Testis (tissue), 2 donors: ENCODE measurements at regions not wholly inside any gene's neighbourhood (a gene's known extent, or its start where the extent isn't known, plus 50 kb on each side); places are given as distances from the start of the nearest gene placed in this dataset.

Experiments
- DNase-seq: peaks from one replicate; pipeline ENCODE4 v3.0.0-alpha.2; 2019
- H3K27ac ChIP-seq, 2 donors: fragments of 200-600 bp; sonication (generic); one replicate each; pipeline ENCODE4 v1.5.1; 2019
- H3K27me3 ChIP-seq: fragments of 200-600 bp; sonication (generic); one replicate; pipeline ENCODE4 v1.5.1; 2019
- H3K36me3 ChIP-seq: fragments of 200-600 bp; sonication (generic); one replicate; pipeline ENCODE4 v1.5.1; 2017; ENCODE audit warnings: low read depth; ENCODE audit errors: missing control alignments
- H3K4me1 ChIP-seq: fragments of 200-600 bp; sonication (generic); one replicate; pipeline ENCODE4 v1.5.1; 2019
- H3K4me3 ChIP-seq, 2 donors: fragments of 200-600 bp; sonication (generic); one replicate each; pipeline ENCODE4 v1.5.1; 2017 to 2019
- H3K9me3 ChIP-seq: fragments of 200-600 bp; sonication (generic); one replicate; pipeline ENCODE4 v1.5.1; 2017
- CTCF ChIP-seq, 3 experiments: fragments of 450-650 bp in 2 of 3; fragments of 200-600 bp in 1 of 3; sonication (generic) in 1 of 3; IDR thresholded peaks; one replicate each; pipeline ENCODE4 v1.5.1; 2016 to 2019; ENCODE audit warnings: antibody characterized with exemption in 3 of 3, mild to moderate bottlenecking in 2 of 3, moderate library complexity in 1 of 3
- POLR2A ChIP-seq: fragments of 450-650 bp; IDR thresholded peaks from one replicate; pipeline ENCODE4 v1.6.1; 2017; ENCODE audit warnings: antibody characterized with exemption, mild to moderate bottlenecking, moderate library complexity
- WGBS, 2 donors: methylation state at CpG; one replicate each; pipeline ENCODE4 v1.1.5; 2018; 5-methylcytosine and 5-hydroxymethylcytosine counted together
- intact Hi-C: fragments of 100-400 bp; cut with DNase I; formaldehyde crosslinking; loops from one replicate; pipeline ENCODE4 v1.15.1; 2023; ENCODE audit warnings: low total_unique reads

GRCh38 chr6:88490908-88491264 is 324.7 kb upstream of the CNR1 start:
- intact Hi-C loops, result no loop called here
- no peak for TF ChIP-seq CTCF (IDR thresholded peaks at IDR 0.05)
- TF ChIP-seq POLR2A, result no peak
- Histone ChIP-seq H3K27ac (peak overlapping the region in 1 of 2 donors; percentile 2), H3K27me3 (no peaks in the 10 kb centered on the region), H3K36me3 (no peaks in the 10 kb centered on the region), H3K4me3 (no peak overlapping the region), H3K9me3 (no peaks in the 10 kb centered on the region), H3K4me1 (peaks cover 3% of the 10 kb centered on the region)
- peak; percentile 33 for DNase-seq
- whole genome bisulfite sequencing, 2 donors, result 47 to 54% methylated on average over 2 of the region's 2 CpGs

- Histone ChIP-seq H3K27me3 (no peaks in the 10 kb centered on the region), H3K9me3 (no peaks in the 10 kb centered on the region), H3K27ac (peak overlapping the region in 1 of 2 donors; percentile 2), H3K4me1 (peaks cover 3% of the 10 kb centered on the region), H3K36me3 (no peaks in the 10 kb centered on the region), H3K4me3 (no peak overlapping the region)
- 61 to 67% methylated on average over 6 of the region's 6 CpGs for WGBS, 2 donors
- intact Hi-C loops, result no loop called here
- TF ChIP-seq POLR2A, result no peak
- TF ChIP-seq CTCF (IDR thresholded peaks at IDR 0.05), result no peak
- DNase-seq, result no peak
These were observed 324.2 kb upstream of the CNR1 start for GRCh38 chr6:88490195-88490907.

GRCh38 chr6:88483424-88483823 is 317.3 kb upstream of the CNR1 start:
- Histone ChIP-seq H3K4me1 (no peaks in the 10 kb centered on the region), H3K4me3 (no peak overlapping the region), H3K9me3 (no peaks in the 10 kb centered on the region), H3K36me3 (no peaks in the 10 kb centered on the region), H3K27me3 (no peaks in the 10 kb centered on the region), H3K27ac (no peak overlapping the region)
- intact Hi-C loops, result no loop called here
- TF ChIP-seq CTCF (IDR thresholded peaks at IDR 0.05), result no peak
- no peak for TF ChIP-seq POLR2A
- WGBS, 2 donors, result 81 to 82% methylated on average over 2 of the region's 2 CpGs
- no peak for DNase-seq

GRCh38 chr6:88482465-88482864 is 316.3 kb upstream of the CNR1 start:
- H3K4me3 ChIP-seq, result no peak overlapping the region
- H3K27me3 ChIP-seq, result no peaks in the 10 kb centered on the region
- no peaks in the 10 kb centered on the region for H3K9me3 ChIP-seq
- H3K36me3 ChIP-seq, result no peaks in the 10 kb centered on the region
- TF ChIP-seq CTCF (IDR thresholded peaks at IDR 0.05), result no peak
- TF ChIP-seq POLR2A, result no peak
- 77 to 89% methylated on average over 1 of the region's 1 CpG for WGBS, 2 donors
- intact Hi-C loops, result no loop called here
- DNase-seq, result no peak
- no peaks in the 10 kb centered on the region for H3K4me1 ChIP-seq
- H3K27ac ChIP-seq, result no peak overlapping the region

GRCh38 chr6:88481519-88481918 is 315.4 kb upstream of the CNR1 start:
- DNase-seq, result no peak
- Histone ChIP-seq H3K27ac (no peak overlapping the region), H3K4me1 (no peaks in the 10 kb centered on the region), H3K9me3 (no peaks in the 10 kb centered on the region), H3K4me3 (no peak overlapping the region), H3K36me3 (no peaks in the 10 kb centered on the region), H3K27me3 (no peaks in the 10 kb centered on the region)
- TF ChIP-seq POLR2A, result no peak
- TF ChIP-seq CTCF (IDR thresholded peaks at IDR 0.05), result no peak
- intact Hi-C loops, result no loop called here
- WGBS, 2 donors, result 53 to 75% methylated on average over 1 of the region's 1 CpG
